Renal pelvis (tissue), 1 donor: ENCODE measurements at regions not wholly inside any gene's neighbourhood (a gene's known extent, or its start where the extent isn't known, plus 50 kb on each side); places are given as distances from the start of the nearest gene placed in this dataset.

Experiments
- DNase-seq: peaks from one replicate; pipeline ENCODE4 v3.0.0-alpha.2; 2013

DNA sequence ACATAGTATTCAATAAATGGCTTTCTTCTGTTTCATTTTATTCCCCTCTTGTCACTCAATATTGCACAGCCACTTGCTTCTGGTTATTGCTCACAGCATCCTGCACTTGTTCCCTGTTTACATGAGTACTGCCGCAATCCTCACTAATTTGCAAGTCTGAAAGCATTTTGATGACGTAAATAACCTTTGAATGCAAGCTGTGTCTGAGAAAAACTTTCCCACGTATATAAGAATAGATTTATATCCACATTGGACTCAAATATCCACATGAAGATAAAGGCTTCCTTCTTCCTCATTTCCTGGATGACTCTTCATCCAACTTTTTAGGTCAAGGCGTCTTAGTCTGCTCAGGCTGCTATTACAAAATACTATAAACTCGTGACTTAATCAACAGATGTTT, 88.2 kb upstream of the DAP start:
- DNase-seq = no peak

DNA sequence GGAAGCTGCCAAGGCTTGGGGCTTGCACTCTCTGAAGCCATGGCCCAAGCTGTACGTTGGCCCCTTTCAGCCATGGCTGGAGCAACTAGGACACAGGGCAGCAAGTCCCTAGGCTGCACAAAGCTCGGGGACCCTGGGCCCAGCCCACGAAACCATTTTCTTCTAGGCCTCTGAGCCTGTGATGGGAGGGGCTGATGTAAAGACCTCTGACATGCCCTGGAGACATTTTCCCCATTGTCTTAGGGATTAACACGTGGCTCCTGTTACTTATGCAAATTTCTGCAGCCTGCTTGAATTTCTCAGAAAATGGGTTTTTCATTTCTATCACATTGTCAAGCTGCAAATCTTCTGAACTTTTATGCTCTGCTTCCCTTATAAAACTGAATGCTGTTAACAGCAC, 83.0 kb upstream of the DAP start:
- no peak for DNase-seq

GRCh38 chr5:10842823-10843222, 81.8 kb upstream of the DAP start:
- DNase-seq = no peak

DNA sequence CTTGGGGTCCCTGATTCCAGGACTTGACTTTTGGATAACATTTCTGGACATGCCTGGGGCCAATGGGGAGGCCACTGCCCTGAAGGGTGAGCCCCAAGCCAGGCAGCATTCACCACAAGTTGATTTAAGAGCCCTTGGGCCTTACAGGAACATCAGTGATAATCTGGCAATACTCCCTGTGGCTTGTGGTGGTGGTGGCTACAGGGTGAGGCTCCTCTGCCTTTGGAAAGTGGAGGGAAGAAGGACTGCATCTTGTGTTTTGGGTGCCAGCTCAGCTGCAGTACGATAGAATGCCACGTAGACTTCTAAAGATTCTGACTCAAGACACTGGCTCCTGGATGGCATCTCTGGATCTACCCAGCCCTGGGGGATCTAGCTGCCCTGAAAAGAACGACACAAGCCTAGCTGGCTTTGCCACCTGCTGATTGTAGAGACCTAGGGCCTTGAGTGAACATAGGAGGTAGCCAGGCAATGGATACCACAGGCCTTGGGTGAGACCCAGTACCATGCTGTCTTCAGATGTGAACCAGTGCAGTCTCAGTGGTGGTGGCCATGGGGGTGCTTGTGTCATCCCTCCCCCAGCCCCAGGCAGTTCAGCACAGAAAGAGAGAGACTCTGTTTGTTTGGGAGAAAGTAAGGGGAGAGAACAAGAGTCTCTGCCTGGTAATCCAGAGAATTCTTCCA, 79.0 kb upstream of the DAP start:
- DNase-seq = no peak

DNA sequence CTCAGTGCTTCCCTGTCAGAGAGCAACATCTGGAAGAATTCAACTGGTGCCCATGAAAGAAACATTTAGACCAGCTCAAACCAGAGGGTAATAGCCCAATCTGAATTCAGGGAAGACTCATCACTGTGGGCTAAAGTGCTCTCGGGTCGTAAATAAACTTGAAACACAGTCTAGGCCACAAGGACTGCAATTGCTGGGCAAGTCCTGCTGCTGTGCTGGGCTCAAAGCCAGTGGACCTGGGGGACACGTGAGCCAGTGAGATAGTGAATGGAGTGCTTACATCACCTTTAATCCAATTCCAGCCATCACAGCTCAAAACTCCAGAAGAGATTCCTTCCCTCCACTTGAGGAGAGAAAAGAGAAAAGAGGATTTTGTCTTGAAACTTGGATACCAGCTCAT, 78.1 kb upstream of the DAP start:
- DNase-seq = no peak

DNA sequence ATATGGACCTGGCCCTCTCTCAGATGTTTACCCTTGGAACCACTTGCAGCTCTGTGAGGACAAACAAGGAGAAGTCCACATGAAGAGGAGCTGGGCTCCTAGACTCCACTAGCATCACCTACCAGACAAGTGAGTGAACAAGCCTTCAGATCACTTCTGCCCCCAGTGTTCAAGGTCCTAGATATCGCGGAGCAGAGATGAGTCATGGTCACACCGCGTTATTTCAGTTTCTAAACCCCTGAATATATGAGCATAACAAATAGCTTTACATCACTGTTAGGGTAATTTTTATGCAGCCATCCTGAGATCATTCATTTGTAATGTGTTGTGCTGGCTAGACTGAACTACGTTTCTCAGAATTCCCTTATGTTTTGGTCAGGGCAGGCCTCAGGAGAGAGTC, 77.0 kb upstream of the DAP start:
- DNase-seq = no peak

DNA sequence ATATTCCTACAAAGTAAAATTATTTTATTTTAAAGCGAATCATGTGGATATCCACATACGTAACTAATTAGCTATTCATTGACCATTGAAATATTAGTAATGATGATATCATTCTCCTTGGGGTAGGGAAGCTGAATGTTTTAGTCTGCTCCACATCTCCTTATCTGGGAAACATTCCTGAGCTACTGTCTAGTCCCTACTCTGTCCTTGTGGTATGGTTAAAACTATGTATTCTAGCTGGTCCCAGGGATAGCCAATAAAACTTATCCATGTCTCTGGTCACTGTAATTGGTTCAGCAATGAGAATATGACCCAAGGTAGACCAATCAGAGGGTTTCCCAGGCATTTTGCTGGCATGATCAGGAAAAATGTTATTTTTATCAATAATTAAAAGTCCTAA, 76.0 kb upstream of the DAP start:
- no peak for DNase-seq

DNA sequence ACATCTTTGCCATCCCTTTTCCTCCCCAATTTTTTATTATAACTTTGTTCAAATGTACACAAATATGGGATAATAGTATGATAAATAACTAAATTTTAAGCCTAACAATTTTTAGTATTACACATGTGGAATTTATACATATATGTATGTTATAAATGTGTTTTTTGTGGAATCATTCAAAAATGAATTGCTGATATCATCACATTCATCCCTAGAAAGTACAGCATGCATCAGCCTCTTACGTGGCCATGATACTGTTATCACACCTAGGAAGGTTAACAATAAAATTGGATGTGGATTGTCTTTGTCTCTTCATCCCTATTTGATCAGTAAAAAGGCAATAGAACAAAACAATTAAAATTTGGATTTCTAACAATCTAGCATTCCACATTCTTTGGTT, 73.7 kb upstream of the DAP start:
- no peak for DNase-seq

DNA sequence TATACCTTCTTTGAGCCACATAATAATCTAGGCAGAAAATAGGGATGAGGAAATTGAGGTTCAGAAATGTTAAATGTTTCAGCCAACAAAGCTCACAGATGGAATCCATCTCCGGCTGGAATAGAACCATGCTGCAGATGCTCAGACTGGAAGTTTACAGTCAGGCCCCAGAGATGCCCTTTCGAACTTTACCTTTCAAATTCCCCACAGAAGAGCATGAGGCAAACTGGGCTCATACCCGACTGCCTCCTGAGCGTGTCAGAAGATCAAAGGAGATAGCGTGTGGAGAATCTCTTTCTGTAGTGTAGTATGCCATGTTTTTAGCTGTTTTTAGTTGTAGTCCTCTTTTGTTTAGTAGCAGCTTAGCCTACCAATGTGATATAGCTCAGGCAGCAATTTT, 72.0 kb upstream of the DAP start:
- no peak for DNase-seq

- DNase-seq = no peak
These were observed 71.4 kb upstream of the DAP start for GRCh38 chr5:10832421-10832820.

GRCh38 chr5:10831419-10831818, 70.4 kb upstream of the DAP start:
- no peak for DNase-seq

DNA sequence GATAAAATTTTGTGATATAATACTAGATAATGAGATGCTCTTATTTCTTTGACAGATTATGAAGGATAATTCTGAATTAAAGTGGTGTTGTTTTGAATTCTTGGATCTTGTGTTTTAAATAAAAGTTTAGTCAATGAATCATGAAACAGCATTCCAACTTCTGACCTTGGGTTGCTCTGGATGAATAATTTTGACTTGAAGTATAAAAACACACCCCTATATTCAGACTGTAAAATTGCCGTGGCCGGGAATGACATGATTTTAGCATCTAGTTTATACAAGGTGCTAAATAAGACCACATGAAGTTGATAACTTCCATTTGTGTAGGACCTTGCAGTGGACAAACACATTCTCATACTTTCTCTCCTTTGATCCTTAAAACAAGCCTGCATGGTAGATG, 67.2 kb upstream of the DAP start:
- no peak for DNase-seq

DNA sequence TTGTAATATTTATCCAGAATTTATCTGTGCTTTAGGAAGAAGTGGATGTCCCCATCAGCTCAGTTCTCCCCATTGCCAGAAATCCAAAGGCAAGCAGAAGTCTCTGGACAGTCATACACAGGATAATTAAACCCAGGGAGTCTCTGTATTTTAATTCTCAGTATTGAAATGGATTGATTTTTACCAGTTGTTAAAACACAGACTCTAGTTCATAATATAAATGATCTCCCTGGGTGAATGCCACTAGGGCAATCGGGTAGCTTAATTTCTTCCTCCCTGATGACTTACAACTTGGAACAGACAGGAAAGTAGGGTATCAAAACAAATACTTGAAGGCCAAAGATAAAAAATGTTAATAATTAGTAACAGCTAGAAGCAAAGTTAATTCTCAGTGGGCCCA, 66.5 kb upstream of the DAP start:
- no peak for DNase-seq

DNA sequence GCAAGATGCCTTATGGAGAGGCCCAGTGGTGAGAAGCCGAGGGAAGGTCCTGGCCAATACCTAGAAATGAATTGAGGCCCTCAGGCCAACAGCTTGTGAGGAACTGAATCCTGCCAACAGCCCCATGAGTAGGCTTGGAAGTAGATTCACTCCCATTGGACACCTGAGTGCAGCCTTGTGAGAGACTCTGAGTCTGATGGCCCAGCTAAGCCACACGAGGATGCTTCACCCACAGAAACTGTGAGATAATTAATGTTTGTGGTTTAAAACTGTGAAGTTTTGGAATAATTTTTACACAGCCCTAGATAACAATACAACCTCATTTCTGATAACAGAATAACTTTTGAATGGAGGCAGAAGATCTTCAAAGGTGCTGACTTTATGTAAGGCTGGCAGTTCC, 65.9 kb upstream of the DAP start:
- DNase-seq = no peak

GRCh38 chr5:10825897-10826644, 65.0 kb upstream of the DAP start:
- no peak for DNase-seq

DNA sequence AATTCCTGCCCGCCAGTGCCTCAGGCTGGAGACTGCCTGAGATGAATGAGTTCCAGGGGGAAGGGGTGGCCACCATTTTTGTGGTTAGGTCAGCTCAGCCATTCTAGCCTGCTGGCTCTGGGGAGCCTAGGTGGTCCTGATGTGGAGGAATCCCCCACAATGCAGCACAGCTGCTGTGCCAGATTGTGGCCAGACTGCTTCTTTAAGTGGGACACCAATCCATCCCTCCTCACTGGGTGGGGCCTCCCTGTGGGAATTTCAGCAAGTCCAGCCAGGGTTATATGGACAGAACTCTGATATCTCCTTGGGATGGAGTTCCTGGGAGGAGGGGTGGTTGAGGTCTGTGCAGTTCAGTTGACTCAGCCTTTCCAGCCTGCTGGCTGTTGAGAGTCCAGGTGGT, 51.2 kb upstream of the DAP start:
- DNase-seq = no peak
